B cell (primary cell): ENCODE measurements at regions not wholly inside any gene's neighbourhood (a gene's known extent, or its start where the extent isn't known, plus 50 kb on each side); places are given as distances from the start of the nearest gene placed in this dataset.

Source experiments
- ATAC-seq: fragments of 200-7000 bp; cut with Tn5 transposase; one replicate; pipeline ENCODE4 v1.10.0; 2021; ENCODE audit warnings: low read depth, mild to moderate bottlenecking, moderate number of reproducible peaks, moderate library complexity
- CTCF ChIA-PET: fragments of 350-600 bp; sonication (Branson Sonifier 250); formaldehyde crosslinking; loops from one replicate; lab custom pipeline; 2021; ENCODE audit warnings: antibody characterized with exemption, inconsistent platforms; lab: Charles Lee
- POLR2A ChIA-PET: fragments of 350-600 bp; sonication (Branson Sonifier 250); formaldehyde crosslinking; loops from one replicate; lab custom pipeline; 2021; ENCODE audit warnings: antibody characterized with exemption; lab: Charles Lee
- DNase-seq: peaks from one replicate; pipeline ENCODE4 v3.0.0; 2013
- H2AFZ ChIP-seq: 2 replicates; pipeline ENCODE4 v1.6.1; 2012; ENCODE audit warnings: mild to moderate bottlenecking, low read depth, low read length; ENCODE audit not compliant: insufficient read depth, poor library complexity, severe bottlenecking
- H3K27ac ChIP-seq, 2 donors: 1 replicate in 1 of 2; 2 replicates in 1 of 2; pipeline ENCODE4 v1.5.1; 2012 to 2013; ENCODE audit warnings: low read length in 2 of 2, mild to moderate bottlenecking in 2 of 2, moderate library complexity in 1 of 2
- H3K27me3 ChIP-seq, 4 experiments: fragments of 200-600 bp in 1 of 4; sonication (generic) in 1 of 4; replicated peaks in 1 of 4; 1 replicate in 2 of 4; 2 replicates in 2 of 4; pipeline versions ENCODE4 v1.6.1 to v1.7.0; 2013 to 2016; ENCODE audit warnings: low read length in 3 of 4, mild to moderate bottlenecking in 2 of 4, mixed read lengths in 1 of 4, moderate library complexity in 1 of 4; ENCODE audit not compliant: insufficient read depth in 4 of 4, control insufficient read depth in 3 of 4; ENCODE audit errors: control extremely low read depth in 1 of 4
- H3K36me3 ChIP-seq, 2 experiments: replicated peaks in 1 of 2; 1 replicate in 1 of 2; 2 replicates in 1 of 2; pipeline versions ENCODE4 v1.6.1 to v1.7.1; 2013; ENCODE audit warnings: low read length in 1 of 2; ENCODE audit not compliant: insufficient read depth in 2 of 2, control insufficient read depth in 1 of 2; ENCODE audit errors: control extremely low read depth in 1 of 2, extremely low read depth in 1 of 2
- H3K4me1 ChIP-seq, 2 donors: fragments of 200-600 bp in 1 of 2; sonication (generic) in 1 of 2; 1 replicate in 1 of 2; 2 replicates in 1 of 2; pipeline versions ENCODE4 v1.5.1 to v1.6.1; 2013 to 2017; ENCODE audit warnings: low read length in 2 of 2; ENCODE audit not compliant: control insufficient read depth in 2 of 2, insufficient read depth in 2 of 2
- H3K4me2 ChIP-seq: replicated peaks from 2 replicates; pipeline ENCODE3; 2012; ENCODE audit warnings: mild to moderate bottlenecking, low read depth, low read length; ENCODE audit not compliant: poor library complexity, severe bottlenecking
- H3K4me3 ChIP-seq, 5 experiments: fragments of 200-600 bp in 1 of 5; sonication (generic) in 1 of 5; 1 replicate in 3 of 5; 2 replicates in 2 of 5; pipeline versions ENCODE4 v1.5.1 to v1.7.0; 2011 to 2016; ENCODE audit warnings: low read length in 4 of 5, mild to moderate bottlenecking in 4 of 5, low read depth in 2 of 5, control low read depth in 1 of 5, moderate library complexity in 1 of 5; ENCODE audit not compliant: insufficient read depth in 1 of 5; ENCODE audit errors: control extremely low read depth in 1 of 5, extremely low read depth in 1 of 5
- H3K79me2 ChIP-seq: fragments of 200-600 bp; sonication (generic); one replicate; pipeline ENCODE4 v1.6.0; 2016; ENCODE audit warnings: low read length; ENCODE audit not compliant: control insufficient read depth, insufficient read depth
- H3K9ac ChIP-seq: fragments of 200-600 bp; sonication (generic); 2 replicates; pipeline ENCODE4 v1.6.1; 2017; ENCODE audit warnings: mild to moderate bottlenecking, low read length, moderate library complexity
- H3K9me3 ChIP-seq, 3 donors: one replicate each; pipeline versions ENCODE4 v1.6.1 to v1.7.1; 2013; ENCODE audit warnings: low read length in 2 of 3; ENCODE audit not compliant: control insufficient read depth in 2 of 3, insufficient read depth in 1 of 3; ENCODE audit errors: control extremely low read depth in 1 of 3
- H4K20me1 ChIP-seq: 2 replicates; pipeline ENCODE4 v1.6.0; 2012; ENCODE audit warnings: mild to moderate bottlenecking, low read length; ENCODE audit not compliant: insufficient read depth, control insufficient read depth, poor library complexity, severe bottlenecking
- H3K27ac Mint-ChIP-seq: one replicate; pipeline ENCODE4 v1.8.0; 2021; ENCODE audit warnings: mixed read lengths
- H3K27me3 Mint-ChIP-seq: one replicate; pipeline ENCODE4 v1.8.0; 2021; ENCODE audit warnings: mixed read lengths
- H3K4me1 Mint-ChIP-seq: one replicate; pipeline ENCODE4 v1.8.0; 2021; ENCODE audit warnings: mixed read lengths
- H3K4me3 Mint-ChIP-seq: one replicate; pipeline ENCODE4 v1.8.0; 2021; ENCODE audit warnings: mixed read lengths
- H3K9me3 Mint-ChIP-seq: one replicate; pipeline ENCODE4 v1.8.0; 2022; ENCODE audit warnings: mixed read lengths; ENCODE audit not compliant: insufficient read depth
- EZH2 ChIP-seq: IDR thresholded peaks from 2 replicates; pipeline ENCODE4 v1.6.1; 2012; ENCODE audit warnings: borderline replicate concordance, low read depth, mild to moderate bottlenecking, moderate library complexity, low read length; ENCODE audit not compliant: insufficient read depth, poor library complexity, severe bottlenecking
- WGBS: methylation state at CpG from one replicate; pipeline ENCODE4 v1.1.5; 2013; ENCODE audit warnings: missing lambda C conversion rate; ENCODE audit not compliant: insufficient coverage; 5-methylcytosine and 5-hydroxymethylcytosine counted together
- intact Hi-C: fragments of 100-400 bp; cut with micrococcal nuclease; formaldehyde crosslinking; loops from one replicate; pipeline ENCODE4 v1.10.0; 2022
- TF ChIP-seq, protein P1 (sequence below): fragments of 200-600 bp; IDR thresholded peaks from one replicate; pipeline ENCODE4 v1.8.0; 2022; ENCODE audit warnings: antibody characterized with exemption, mild to moderate bottlenecking

DNA sequence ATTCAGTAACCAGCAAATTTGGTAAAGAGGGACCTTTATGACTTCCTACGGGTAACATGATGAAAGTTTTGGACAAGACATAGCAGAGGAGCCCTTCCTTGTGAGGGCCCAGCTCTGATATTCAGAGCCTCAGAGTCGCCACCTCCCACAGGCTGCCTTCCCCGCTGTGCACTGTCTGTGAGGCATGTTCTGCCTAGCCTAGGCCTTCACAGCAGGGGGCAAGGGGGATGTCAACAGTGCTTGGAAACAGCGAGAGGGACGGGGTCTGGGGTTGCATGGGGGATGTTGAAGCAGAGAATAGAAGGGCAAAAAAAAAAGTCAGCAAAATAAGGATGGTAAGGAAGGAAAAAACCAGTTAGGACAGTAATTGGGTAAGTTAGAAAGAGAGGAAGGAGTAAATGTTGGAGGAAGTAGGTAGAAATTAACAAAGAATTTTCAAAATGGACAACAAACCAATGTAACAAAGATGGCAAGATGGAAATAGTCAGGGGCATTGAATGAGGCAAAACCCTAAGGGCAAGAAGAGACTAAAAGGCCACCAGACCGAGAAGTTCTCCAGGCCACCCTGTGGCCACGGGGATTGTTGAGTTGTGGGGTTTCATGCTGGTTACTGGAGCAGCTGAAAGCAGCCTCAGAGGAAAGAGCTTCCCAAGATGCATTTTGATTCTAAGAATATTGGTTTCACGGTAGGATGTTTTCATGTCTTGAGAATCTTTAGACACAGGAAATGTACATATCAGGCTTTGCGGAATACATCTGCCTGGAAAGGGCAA is 139.8 kb downstream of the LY86 start:
- Mint-ChIP-seq H3K4me1 (peaks cover 9% of the 10 kb centered on the region), H3K27me3 (peaks cover 39% of the 10 kb centered on the region), H3K27ac (no peak overlapping the region), H3K4me3 (no peak overlapping the region), H3K9me3 (no peaks in the 10 kb centered on the region)
- no peaks in the 10 kb centered on the region for H3K9me3 ChIP-seq
- no peaks in the 10 kb centered on the region for H3K36me3 ChIP-seq
- intact Hi-C loops: loop anchor here (10.0 kb wide), 1 partner anchor 1496 kb away; no protein-coding TSS in a partner anchor
- H4K20me1 ChIP-seq: no peaks in the 10 kb centered on the region
- ChIA-PET POLR2A (no interaction called here), CTCF (interaction anchor here (0.6 to 1.8 kb wide), 5 partner anchors 31 to 1144 kb away, joined by 3 to 5 read pairs (median 3); no protein-coding TSS in a partner anchor)
- ATAC-seq (no peak), DNase-seq (no peak)
- H3K79me2 ChIP-seq: no peaks in the 10 kb centered on the region
- no peak overlapping the region for H3K4me3 ChIP-seq
- no peak overlapping the region for H3K9ac ChIP-seq
- no peak overlapping the region for H3K4me2 ChIP-seq
- H3K4me1 ChIP-seq: peaks cover 11 to 18% of the 10 kb centered on the region in 2 donors
- 93% methylated on average over 8 of the region's 9 CpGs for WGBS
- no peak overlapping the region for H2AFZ ChIP-seq
- H3K27me3 ChIP-seq: peaks cover 0 to 23% (median 12%) of the 10 kb centered on the region in 4 experiments
- TF ChIP-seq EZH2: no peak
- TF ChIP-seq, protein P1, sequence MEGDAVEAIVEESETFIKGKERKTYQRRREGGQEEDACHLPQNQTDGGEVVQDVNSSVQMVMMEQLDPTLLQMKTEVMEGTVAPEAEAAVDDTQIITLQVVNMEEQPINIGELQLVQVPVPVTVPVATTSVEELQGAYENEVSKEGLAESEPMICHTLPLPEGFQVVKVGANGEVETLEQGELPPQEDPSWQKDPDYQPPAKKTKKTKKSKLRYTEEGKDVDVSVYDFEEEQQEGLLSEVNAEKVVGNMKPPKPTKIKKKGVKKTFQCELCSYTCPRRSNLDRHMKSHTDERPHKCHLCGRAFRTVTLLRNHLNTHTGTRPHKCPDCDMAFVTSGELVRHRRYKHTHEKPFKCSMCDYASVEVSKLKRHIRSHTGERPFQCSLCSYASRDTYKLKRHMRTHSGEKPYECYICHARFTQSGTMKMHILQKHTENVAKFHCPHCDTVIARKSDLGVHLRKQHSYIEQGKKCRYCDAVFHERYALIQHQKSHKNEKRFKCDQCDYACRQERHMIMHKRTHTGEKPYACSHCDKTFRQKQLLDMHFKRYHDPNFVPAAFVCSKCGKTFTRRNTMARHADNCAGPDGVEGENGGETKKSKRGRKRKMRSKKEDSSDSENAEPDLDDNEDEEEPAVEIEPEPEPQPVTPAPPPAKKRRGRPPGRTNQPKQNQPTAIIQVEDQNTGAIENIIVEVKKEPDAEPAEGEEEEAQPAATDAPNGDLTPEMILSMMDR: no peak
- H3K27ac ChIP-seq: no peak overlapping the region

DNA sequence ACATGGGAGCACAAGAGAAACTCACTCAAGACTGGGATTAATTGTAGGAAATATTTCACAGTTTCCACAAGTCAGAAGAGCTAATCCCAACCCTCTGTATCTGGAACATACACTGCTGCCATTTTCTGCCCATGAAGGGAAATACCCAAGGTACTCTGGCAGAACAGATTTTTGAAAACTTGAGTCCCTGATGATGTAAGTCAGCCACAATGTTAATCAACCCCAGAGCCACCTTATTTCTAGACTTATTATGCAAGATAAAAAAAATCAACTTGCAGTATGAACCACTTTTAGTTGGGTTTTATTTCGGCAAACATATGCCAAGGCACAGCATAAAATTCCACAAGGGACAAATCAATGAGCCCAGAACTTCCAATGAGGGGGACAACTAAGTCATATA is 141.5 kb downstream of the LY86 start:
- H3K4me2 ChIP-seq: no peak overlapping the region
- WGBS: no CpG with 5 or more reads among the region's 1 CpG
- H3K4me3 ChIP-seq: no peak overlapping the region
- no peaks in the 10 kb centered on the region for H4K20me1 ChIP-seq
- no peaks in the 10 kb centered on the region for H3K9me3 ChIP-seq
- peaks cover 0 to 23% (median 7%) of the 10 kb centered on the region in 4 experiments for H3K27me3 ChIP-seq
- H3K27ac ChIP-seq: no peak overlapping the region
- no peak overlapping the region for H3K9ac ChIP-seq
- TF ChIP-seq EZH2: no peak
- TF ChIP-seq, protein P1: no peak
- Mint-ChIP-seq H3K9me3 (no peaks in the 10 kb centered on the region), H3K4me3 (no peak overlapping the region), H3K27ac (no peak overlapping the region), H3K27me3 (peaks cover 49% of the 10 kb centered on the region), H3K4me1 (peaks cover 4% of the 10 kb centered on the region)
- H3K79me2 ChIP-seq: no peaks in the 10 kb centered on the region
- DNase-seq (no peak), ATAC-seq (no peak)
- H2AFZ ChIP-seq: no peak overlapping the region
- CTCF ChIA-PET: interaction anchor here (1.8 kb wide), 1 partner anchor 514 kb away, joined by 5 read pairs; no protein-coding TSS in a partner anchor
- no peaks in the 10 kb centered on the region for H3K36me3 ChIP-seq
- H3K4me1 ChIP-seq: peaks cover 2 to 5% of the 10 kb centered on the region in 2 donors
- POLR2A ChIA-PET: no interaction called here
- intact Hi-C loops: loop anchor here (10.0 kb wide), 1 partner anchor 1495 kb away; no protein-coding TSS in a partner anchor
